ENCODE measurements at regions not wholly inside any gene's neighbourhood (a gene's known extent, or its start where the extent isn't known, plus 50 kb on each side); places are given as distances from the start of the nearest gene placed in this dataset.

GRCh38 chr6:88358846-88359245, 192.7 kb upstream of the CNR1 start:
- no peak for DNase-seq (ENCODE audit: low read depth)
- H3K4me3 ChIP-seq (ENCODE audit: low read depth, low read length), result no peak overlapping the region
- TF ChIP-seq, protein P1, sequence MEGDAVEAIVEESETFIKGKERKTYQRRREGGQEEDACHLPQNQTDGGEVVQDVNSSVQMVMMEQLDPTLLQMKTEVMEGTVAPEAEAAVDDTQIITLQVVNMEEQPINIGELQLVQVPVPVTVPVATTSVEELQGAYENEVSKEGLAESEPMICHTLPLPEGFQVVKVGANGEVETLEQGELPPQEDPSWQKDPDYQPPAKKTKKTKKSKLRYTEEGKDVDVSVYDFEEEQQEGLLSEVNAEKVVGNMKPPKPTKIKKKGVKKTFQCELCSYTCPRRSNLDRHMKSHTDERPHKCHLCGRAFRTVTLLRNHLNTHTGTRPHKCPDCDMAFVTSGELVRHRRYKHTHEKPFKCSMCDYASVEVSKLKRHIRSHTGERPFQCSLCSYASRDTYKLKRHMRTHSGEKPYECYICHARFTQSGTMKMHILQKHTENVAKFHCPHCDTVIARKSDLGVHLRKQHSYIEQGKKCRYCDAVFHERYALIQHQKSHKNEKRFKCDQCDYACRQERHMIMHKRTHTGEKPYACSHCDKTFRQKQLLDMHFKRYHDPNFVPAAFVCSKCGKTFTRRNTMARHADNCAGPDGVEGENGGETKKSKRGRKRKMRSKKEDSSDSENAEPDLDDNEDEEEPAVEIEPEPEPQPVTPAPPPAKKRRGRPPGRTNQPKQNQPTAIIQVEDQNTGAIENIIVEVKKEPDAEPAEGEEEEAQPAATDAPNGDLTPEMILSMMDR (IDR thresholded peaks at IDR 0.05; ENCODE audit: low read depth, low read length, missing control alignments), result no peak

GRCh38 chr6:88349511-88349910, 183.4 kb upstream of the CNR1 start:
- no peak for DNase-seq (ENCODE audit: low read depth)
- TF ChIP-seq, protein P1 (IDR thresholded peaks at IDR 0.05; ENCODE audit: low read depth, low read length, missing control alignments), result no peak
- H3K4me3 ChIP-seq (ENCODE audit: low read depth, low read length), result no peak overlapping the region

GRCh38 chr6:88342336-88342735, 176.2 kb upstream of the CNR1 start:
- no peak overlapping the region for H3K4me3 ChIP-seq (ENCODE audit: low read depth, low read length)
- TF ChIP-seq, protein P1 (IDR thresholded peaks at IDR 0.05; ENCODE audit: low read depth, low read length, missing control alignments), result no peak
- no peak for DNase-seq (ENCODE audit: low read depth)

DNA sequence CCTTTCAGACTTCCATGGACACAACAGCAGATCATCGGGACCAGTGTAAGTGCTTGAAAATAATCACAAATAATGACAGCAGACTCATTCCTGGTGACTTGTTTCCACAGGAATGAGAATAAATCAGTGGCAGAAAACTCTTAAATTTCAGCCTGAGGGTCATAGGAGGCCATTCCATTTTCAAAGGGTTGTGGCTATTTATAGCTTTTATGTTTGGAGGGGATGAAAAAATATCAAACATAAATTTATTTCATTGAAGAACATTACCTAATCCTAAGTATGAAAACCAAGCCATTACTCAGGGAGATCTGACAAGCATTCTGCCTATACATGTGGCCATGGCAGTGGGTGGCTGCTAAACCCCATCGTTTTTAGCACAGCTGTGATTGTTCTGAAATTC, 173.6 kb upstream of the CNR1 start:
- TF ChIP-seq, protein P1 (IDR thresholded peaks at IDR 0.05; ENCODE audit: low read depth, low read length, missing control alignments), result no peak
- H3K4me3 ChIP-seq (ENCODE audit: low read depth, low read length), result no peak overlapping the region
- DNase-seq (ENCODE audit: low read depth), result no peak

DNA sequence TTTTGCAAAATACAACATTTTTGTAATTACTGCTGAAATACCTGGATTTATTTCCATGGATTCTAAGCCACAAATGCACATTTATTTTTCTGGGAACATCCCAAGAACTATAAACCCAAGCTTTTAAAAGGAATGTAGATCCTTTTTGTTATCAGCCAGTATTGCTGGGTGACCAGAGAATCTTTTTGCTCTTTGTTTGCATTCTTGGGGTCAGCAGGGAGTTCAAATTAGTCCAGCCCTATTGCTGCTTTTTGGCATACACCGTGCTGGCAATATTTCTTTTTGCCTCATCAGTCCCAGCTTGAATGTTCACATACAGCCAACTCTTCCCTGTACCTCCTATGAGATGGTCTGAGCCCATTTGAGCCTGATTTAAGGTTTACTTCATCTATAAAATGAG, 155.2 kb upstream of the CNR1 start:
- TF ChIP-seq, protein P1 (IDR thresholded peaks at IDR 0.05; ENCODE audit: low read depth, low read length, missing control alignments), result no peak
- no peak for DNase-seq (ENCODE audit: low read depth)
- H3K4me3 ChIP-seq (ENCODE audit: low read depth, low read length), result no peak overlapping the region

GRCh38 chr6:88311561-88311960, 145.4 kb upstream of the CNR1 start:
- TF ChIP-seq, protein P1 (IDR thresholded peaks at IDR 0.05; ENCODE audit: low read depth, low read length, missing control alignments), result no peak
- no peak overlapping the region for H3K4me3 ChIP-seq (ENCODE audit: low read depth, low read length)
- DNase-seq (ENCODE audit: low read depth), result no peak

DNA sequence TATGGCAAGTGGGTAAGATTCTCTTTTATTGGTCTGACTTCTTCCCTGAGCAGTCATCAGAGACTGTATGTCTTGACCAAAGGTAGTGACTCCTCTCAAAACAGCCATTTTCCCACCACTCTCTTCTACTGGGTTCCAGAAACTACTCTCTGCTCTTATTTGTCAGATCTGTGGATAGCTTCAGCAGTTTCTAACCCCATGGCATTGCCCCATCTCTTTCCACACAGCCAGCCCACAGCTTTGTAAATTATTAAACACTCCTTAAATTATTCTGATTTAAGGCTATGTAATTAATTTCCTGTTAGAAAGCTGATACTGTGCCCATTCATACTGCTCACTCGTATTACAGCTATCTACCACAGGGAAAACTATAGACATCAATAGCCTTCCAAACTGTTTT, 138.4 kb upstream of the CNR1 start:
- no peak for DNase-seq (ENCODE audit: low read depth)
- TF ChIP-seq, protein P1 (IDR thresholded peaks at IDR 0.05; ENCODE audit: low read depth, low read length, missing control alignments), result no peak
- no peak overlapping the region for H3K4me3 ChIP-seq (ENCODE audit: low read depth, low read length)
